GM12878 (cell line): ENCODE measurements at regions not wholly inside any gene's neighbourhood (a gene's known extent, or its start where the extent isn't known, plus 50 kb on each side); places are given as distances from the start of the nearest gene placed in this dataset.

Experiments
- IRF3 ChIP-seq: fragments of 450-650 bp; IDR thresholded peaks from 2 replicates; pipeline ENCODE4 v1.6.1; 2014; ENCODE audit warnings: mild to moderate bottlenecking
- NFYA ChIP-seq: IDR thresholded peaks from 2 replicates; pipeline ENCODE4 v1.6.1; 2011; ENCODE audit warnings: low read depth, mild to moderate bottlenecking, low read length, improper control_type of control experiment, borderline replicate concordance
- PAX8 ChIP-seq: fragments of 450-650 bp; IDR thresholded peaks from 2 replicates; pipeline ENCODE4 v1.6.1; 2017; ENCODE audit warnings: mild to moderate bottlenecking, moderate library complexity
- RAD21 ChIP-seq: IDR thresholded peaks from 2 replicates; pipeline ENCODE4 v1.6.1; 2011; ENCODE audit warnings: mild to moderate bottlenecking, low read depth, low read length, moderate library complexity; ENCODE audit not compliant: insufficient read depth
- RELB ChIP-seq: fragments of 450-650 bp; IDR thresholded peaks from 2 replicates; pipeline ENCODE4 v1.6.1; 2017; ENCODE audit warnings: low read depth, mild to moderate bottlenecking, moderate library complexity
- SMAD5 ChIP-seq: IDR thresholded peaks from 2 replicates; pipeline ENCODE4 v1.6.1; 2016; ENCODE audit warnings: antibody characterized with exemption, low read depth
- YBX1 ChIP-seq: fragments of 450-650 bp; IDR thresholded peaks from 2 replicates; pipeline ENCODE4 v1.6.1; 2016; ENCODE audit warnings: antibody characterized with exemption
- ZBTB4 ChIP-seq: fragments of 450-650 bp; formaldehyde crosslinking; IDR thresholded peaks from 2 replicates; pipeline ENCODE4 v1.4.0; 2022; ENCODE audit warnings: mild to moderate bottlenecking, moderate library complexity

- TF ChIP-seq ZBTB4: no peak
- TF ChIP-seq SMAD5: no peak
- TF ChIP-seq YBX1: no peak
- TF ChIP-seq NFYA: no peak
- no peak for TF ChIP-seq RAD21
- TF ChIP-seq RELB: no peak
- TF ChIP-seq PAX8: no peak
- TF ChIP-seq IRF3: no peak
Measured at GRCh38 chr5:106368021-106368420, 1302.7 kb downstream of the EFNA5 start (continued).
